ENCODE measurements at regions not wholly inside any gene's neighbourhood (a gene's known extent, or its start where the extent isn't known, plus 50 kb on each side); places are given as distances from the start of the nearest gene placed in this dataset.

GRCh38 chr4:147425019-147425418, 55.9 kb upstream of the EDNRA start:
- DNase-seq (ENCODE audit: low read depth): no peak

DNA sequence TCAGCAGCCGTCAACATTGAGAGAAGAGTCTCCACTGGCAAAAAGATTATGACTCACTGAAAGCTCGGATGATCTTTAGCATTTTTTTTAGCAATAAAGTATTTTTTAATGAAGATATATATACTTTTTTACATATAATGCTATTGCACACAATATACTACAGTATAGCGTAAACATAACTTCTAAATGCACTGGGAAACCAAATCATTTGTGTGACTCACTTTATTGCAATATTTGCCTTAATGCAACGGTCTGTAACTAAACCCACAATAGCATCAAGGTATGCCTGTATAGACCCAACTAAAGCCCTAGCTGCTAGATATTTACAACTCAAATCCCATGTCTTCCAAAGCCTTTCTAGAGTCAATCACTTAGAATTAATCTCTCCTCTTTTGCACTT, 52.3 kb upstream of the EDNRA start:
- DNase-seq (ENCODE audit: low read depth): no peak

- DNase-seq (ENCODE audit: low read depth): no peak
Measured at GRCh38 chr4:147430111-147430510, 50.8 kb upstream of the EDNRA start.

Measured in stromal cell of bone marrow (primary cell).